IMR-90 (cell line): ENCODE measurements at regions not wholly inside any gene's neighbourhood (a gene's known extent, or its start where the extent isn't known, plus 50 kb on each side); places are given as distances from the start of the nearest gene placed in this dataset.

ENCODE experiments used
- ATAC-seq: fragments of 200-7000 bp; cut with Tn5 transposase; 2 replicates; pipeline ENCODE4 v1.9.1; 2020; ENCODE audit warnings: low read depth, mild to moderate bottlenecking, moderate library complexity
- BruUV-seq: library from RNA; stranded (reverse); fragments of 400-500 nt; replicated peaks from 2 replicates; lab custom pipeline; 2021; lab: Mats Ljungman, UMichigan
- CTCF ChIA-PET: fragments of 300-600 bp; formaldehyde crosslinking; extraction: SDS; loops from one replicate; lab custom pipeline; 2021; ENCODE audit warnings: antibody characterized with exemption; lab: Yijun Ruan, JAX
- POLR2A ChIA-PET: fragments of 300-600 bp; sonication (Branson Sonifier 250); formaldehyde crosslinking; loops from one replicate; lab custom pipeline; 2022; ENCODE audit warnings: antibody characterized with exemption; ENCODE audit not compliant: unreplicated experiment; lab: Charles Lee
- DNase-seq: peaks from one replicate; pipeline ENCODE4 v3.0.0; 2013
- H2AFZ ChIP-seq: replicated peaks from 2 replicates; pipeline ENCODE3; 2013; ENCODE audit warnings: low read length, mild to moderate bottlenecking; ENCODE audit not compliant: poor library complexity
- H2AK5ac ChIP-seq: 2 replicates; pipeline ENCODE4 v1.6.1; 2013; ENCODE audit warnings: low read depth, low read length, inconsistent platforms
- H2AK9ac ChIP-seq: replicated peaks from 2 replicates; pipeline ENCODE3; 2013; ENCODE audit warnings: mild to moderate bottlenecking, low read depth, low read length, moderate library complexity; ENCODE audit not compliant: poor library complexity
- H2BK120ac ChIP-seq: 2 replicates; pipeline ENCODE4 v1.6.1; 2013; ENCODE audit warnings: low read depth, low read length, inconsistent platforms
- H2BK15ac ChIP-seq: 3 replicates; pipeline ENCODE4 v1.6.1; 2013; ENCODE audit warnings: low read depth, low read length, inconsistent platforms
- H2BK20ac ChIP-seq: 2 replicates; pipeline ENCODE4 v1.6.1; 2013; ENCODE audit warnings: low read depth, mild to moderate bottlenecking, inconsistent platforms, low read length, moderate library complexity
- H2BK5ac ChIP-seq: 2 replicates; pipeline ENCODE4 v1.6.1; 2013; ENCODE audit warnings: mild to moderate bottlenecking, low read depth, low read length, inconsistent platforms; ENCODE audit not compliant: poor library complexity, severe bottlenecking
- H3K14ac ChIP-seq: replicated peaks from 2 replicates; pipeline ENCODE4 v1.6.1; 2013; ENCODE audit warnings: low read depth, low read length, inconsistent platforms
- H3K18ac ChIP-seq: 2 replicates; pipeline ENCODE4 v1.6.1; 2013; ENCODE audit warnings: low read depth, low read length, control low read depth
- H3K23ac ChIP-seq: 2 replicates; pipeline ENCODE4 v1.6.1; 2013; ENCODE audit warnings: low read depth, low read length, inconsistent platforms
- H3K27ac ChIP-seq: 2 replicates; pipeline ENCODE4 v1.5.1; 2013; ENCODE audit warnings: mild to moderate bottlenecking, control low read depth, low read length; ENCODE audit not compliant: insufficient read depth
- H3K27me3 ChIP-seq: 2 replicates; pipeline ENCODE4 v1.6.1; 2013; ENCODE audit warnings: low read length; ENCODE audit not compliant: control insufficient read depth, insufficient read depth
- H3K36me3 ChIP-seq: 2 replicates; pipeline ENCODE4 v1.6.1; 2013; ENCODE audit warnings: low read length, mixed read lengths; ENCODE audit not compliant: control insufficient read depth, insufficient read depth
- H3K4ac ChIP-seq: 2 replicates; pipeline ENCODE4 v1.6.1; 2013; ENCODE audit warnings: low read depth, low read length, inconsistent platforms
- H3K4me1 ChIP-seq: 2 replicates; pipeline ENCODE4 v1.6.1; 2013; ENCODE audit warnings: low read length, mixed read lengths; ENCODE audit not compliant: control insufficient read depth, insufficient read depth
- H3K4me2 ChIP-seq: 2 replicates; pipeline ENCODE4 v1.6.1; 2013; ENCODE audit warnings: low read depth, mild to moderate bottlenecking, control low read depth, low read length, moderate library complexity
- H3K4me3 ChIP-seq: 2 replicates; pipeline ENCODE4 v1.5.1; 2013; ENCODE audit warnings: low read depth, mild to moderate bottlenecking, control low read depth, low read length, moderate library complexity; ENCODE audit not compliant: insufficient read depth
- H3K56ac ChIP-seq: 2 replicates; pipeline ENCODE4 v1.6.1; 2013; ENCODE audit warnings: low read length, inconsistent platforms; ENCODE audit not compliant: insufficient read depth; ENCODE audit errors: extremely low read depth
- H3K79me1 ChIP-seq, 2 experiments: 2 replicates each; pipeline ENCODE4 v1.6.1; 2013; ENCODE audit warnings: low read length in 2 of 2, inconsistent platforms in 1 of 2, low read depth in 1 of 2
- H3K9ac ChIP-seq: 2 replicates; pipeline ENCODE4 v1.6.1; 2013; ENCODE audit warnings: low read depth, low read length, control low read depth
- H3K9me1 ChIP-seq: 2 replicates; pipeline ENCODE4 v1.6.1; 2013; ENCODE audit warnings: low read length, inconsistent platforms; ENCODE audit not compliant: insufficient read depth
- H3K9me3 ChIP-seq: 2 replicates; pipeline ENCODE4 v1.6.1; 2013; ENCODE audit warnings: low read length; ENCODE audit not compliant: control insufficient read depth, insufficient read depth
- H4K20me1 ChIP-seq: 2 replicates; pipeline ENCODE4 v1.6.1; 2013; ENCODE audit warnings: low read length, inconsistent platforms; ENCODE audit not compliant: insufficient read depth
- H4K5ac ChIP-seq: 2 replicates; pipeline ENCODE4 v1.6.1; 2013; ENCODE audit warnings: mild to moderate bottlenecking, low read depth, low read length, control low read depth
- H4K8ac ChIP-seq, 2 experiments: 2 replicates each; pipeline ENCODE4 v1.6.1; 2013; ENCODE audit warnings: low read depth in 2 of 2, low read length in 2 of 2, control low read depth in 1 of 2, inconsistent platforms in 1 of 2
- H4K91ac ChIP-seq: 2 replicates; pipeline ENCODE4 v1.6.1; 2013; ENCODE audit warnings: low read depth, low read length, inconsistent platforms; ENCODE audit not compliant: insufficient read depth
- BHLHE40 ChIP-seq: fragments of 150-350 bp; IDR thresholded peaks from 2 replicates; pipeline ENCODE4 v1.6.1; 2016; ENCODE audit warnings: mild to moderate bottlenecking, low read depth, low read length
- CEBPB ChIP-seq: IDR thresholded peaks from 2 replicates; pipeline ENCODE4 v1.6.1; 2012; ENCODE audit warnings: low read depth, low read length, improper control_type of control experiment
- CHD1 ChIP-seq: IDR thresholded peaks from 2 replicates; pipeline ENCODE4 v1.6.1; 2012; ENCODE audit warnings: low read depth, low read length, improper control_type of control experiment
- CTCF ChIP-seq: conservative IDR thresholded peaks from 2 replicates; pipeline ENCODE4 v1.5.1; 2012; ENCODE audit warnings: mild to moderate bottlenecking, low read depth, low read length, improper control_type of control experiment
- ELK1 ChIP-seq: fragments of 150-350 bp; IDR thresholded peaks from 2 replicates; pipeline ENCODE4 v1.6.1; 2016; ENCODE audit warnings: low read depth, mild to moderate bottlenecking, low read length, moderate library complexity, borderline replicate concordance
- FOS ChIP-seq: fragments of 150-350 bp; IDR thresholded peaks from 2 replicates; pipeline ENCODE4 v1.6.1; 2016; ENCODE audit warnings: low read depth, low read length
- MAFK ChIP-seq: IDR thresholded peaks from 2 replicates; pipeline ENCODE4 v1.6.1; 2012; ENCODE audit warnings: low read depth, low read length, improper control_type of control experiment
- MAZ ChIP-seq: IDR thresholded peaks from 2 replicates; pipeline ENCODE4 v1.6.1; 2012; ENCODE audit warnings: low read depth, mild to moderate bottlenecking, low read length, improper control_type of control experiment, moderate library complexity, borderline replicate concordance
- MXI1 ChIP-seq: IDR thresholded peaks from 2 replicates; pipeline ENCODE4 v1.6.1; 2012; ENCODE audit warnings: low read depth, mild to moderate bottlenecking, low read length, moderate library complexity, borderline replicate concordance
- NFE2L2 ChIP-seq: fragments of 150-350 bp; IDR thresholded peaks from 2 replicates; pipeline ENCODE4 v1.6.1; 2016; ENCODE audit warnings: low read depth, mild to moderate bottlenecking, low read length
- RAD21 ChIP-seq: IDR thresholded peaks from 2 replicates; pipeline ENCODE4 v1.6.1; 2012; ENCODE audit warnings: low read length, improper control_type of control experiment
- RCOR1 ChIP-seq: IDR thresholded peaks from 2 replicates; pipeline ENCODE4 v1.6.1; 2012; ENCODE audit warnings: mild to moderate bottlenecking, low read length, improper control_type of control experiment; ENCODE audit not compliant: insufficient replicate concordance
- RFX5 ChIP-seq: IDR thresholded peaks from 2 replicates; pipeline ENCODE4 v1.8.0; 2012; ENCODE audit warnings: low read depth, mild to moderate bottlenecking, low read length, moderate library complexity
- SMC3 ChIP-seq: fragments of 150-350 bp; IDR thresholded peaks from 2 replicates; pipeline ENCODE4 v1.6.1; 2016; ENCODE audit warnings: low read depth, mild to moderate bottlenecking, antibody characterized with exemption, low read length, moderate library complexity
- USF2 ChIP-seq: fragments of 150-350 bp; IDR thresholded peaks from 2 replicates; pipeline ENCODE4 v1.6.1; 2017; ENCODE audit warnings: mild to moderate bottlenecking, antibody characterized with exemption, low read length, low read depth
- WGBS, 2 experiments: methylation state at CpG; one replicate each; pipeline versions ENCODE4 v1.1.5 to v1.1.7; 2013; ENCODE audit warnings: missing lambda C conversion rate in 2 of 2; ENCODE audit not compliant: insufficient read length in 1 of 2; ENCODE audit errors: extremely low coverage in 2 of 2; 5-methylcytosine and 5-hydroxymethylcytosine counted together
- dilution Hi-C: fragments of 300-500 bp; cut with HindIII; formaldehyde crosslinking; loops from one replicate; pipeline ENCODE4 v1.14.3; 2018; ENCODE audit warnings: low sequenced_read_pairs; ENCODE audit not compliant: unreplicated experiment
- in situ Hi-C: fragments of 300-500 bp; cut with MboI; formaldehyde crosslinking; loops from 3 replicates; pipeline ENCODE4 v1.14.3; 2019; ENCODE audit warnings: low sequenced_read_pairs, inconsistent platforms, mixed read lengths
- intact Hi-C: fragments of 100-400 bp; cut with micrococcal nuclease; formaldehyde crosslinking; loops from 2 replicates; pipeline ENCODE4 v1.10.0; 2022

GRCh38 chr6:99850841-99851240 lies 143.2 kb downstream of the MCHR2 start:
- Histone ChIP-seq H4K5ac (no peak overlapping the region), H2BK20ac (no peak overlapping the region), H3K23ac (no peak overlapping the region), H3K18ac (no peak overlapping the region), H3K14ac (no peak overlapping the region), H4K20me1 (no peaks in the 10 kb centered on the region), H2BK5ac (no peak overlapping the region), H3K9me3 (no peaks in the 10 kb centered on the region), H2BK15ac (no peak overlapping the region), H3K27me3 (peaks cover 4% of the 10 kb centered on the region; the same call in 1 of the 2 replicates), H3K79me1 (no peaks in the 10 kb centered on the region), H4K91ac (no peak overlapping the region), H3K4ac (no peak overlapping the region), H3K56ac (no peak overlapping the region), H3K9ac (no peak overlapping the region), H3K27ac (no peak overlapping the region), H2BK120ac (no peak overlapping the region), H2AK9ac (no peak overlapping the region), H3K36me3 (no peaks in the 10 kb centered on the region), H3K4me1 (no peaks in the 10 kb centered on the region), H3K4me2 (no peak overlapping the region), H3K9me1 (no peaks in the 10 kb centered on the region), H4K8ac (no peak overlapping the region), H3K4me3 (no peak overlapping the region), H2AFZ (no peak overlapping the region), H2AK5ac (no peak overlapping the region)
- BruUV-seq: no TSS peak
- no CpG with 5 or more reads among the region's 2 CpGs for WGBS, 2 experiments
- in situ Hi-C loops (loop anchor here (25.0 kb wide), 1 partner anchor 636 kb away; no protein-coding TSS in a partner anchor), intact Hi-C loops (no loop called here), dilution Hi-C loops (no loop called here)
- no peak for ATAC-seq
- CTCF ChIA-PET: no interaction called here
- DNase-seq: no peak
- POLR2A ChIA-PET: no interaction called here
- TF ChIP-seq CHD1 (no peak), ELK1 (no peak), USF2 (no peak), RFX5 (no peak), CEBPB (no peak), RCOR1 (no peak), BHLHE40 (no peak), NFE2L2 (no peak), SMC3 (no peak), MAFK (no peak), CTCF (no peak), MAZ (no peak), FOS (no peak), RAD21 (no peak), MXI1 (no peak)
